OCI-LY7 (cell line): ENCODE measurements at regions not wholly inside any gene's neighbourhood (a gene's known extent, or its start where the extent isn't known, plus 50 kb on each side); places are given as distances from the start of the nearest gene placed in this dataset.

Experiments used
- BruUV-seq: library from RNA; stranded (reverse); fragments of 400-500 nt; replicated peaks from 2 replicates; lab custom pipeline; 2021; lab: Mats Ljungman, UMichigan
- CTCF ChIA-PET: fragments of 300-600 bp; sonication (Branson Sonifier 250); formaldehyde crosslinking; loops from one replicate; lab custom pipeline; 2022; ENCODE audit warnings: antibody characterized with exemption; ENCODE audit not compliant: unreplicated experiment; lab: Charles Lee
- POLR2A ChIA-PET: fragments of 300-600 bp; sonication (Branson Sonifier 250); formaldehyde crosslinking; loops from one replicate; lab custom pipeline; 2022; ENCODE audit warnings: antibody characterized with exemption; lab: Charles Lee
- DNase-seq: peaks from one replicate; pipeline ENCODE4 v3.0.0-alpha.2; 2015; ENCODE audit warnings: low spot score
- H2AFZ ChIP-seq: fragments of 200-600 bp; sonication (generic), shearing (Covaris generic); 2 replicates; pipeline ENCODE4 v1.6.1; 2014; ENCODE audit warnings: mild to moderate bottlenecking, antibody characterized with exemption, low read length, moderate library complexity
- H3K27ac ChIP-seq: fragments of 200-600 bp; sonication (generic); 2 replicates; pipeline ENCODE4 v1.5.1; 2014; ENCODE audit warnings: mixed run types, low read depth, mild to moderate bottlenecking, moderate library complexity, low read length, inconsistent platforms; ENCODE audit not compliant: poor library complexity, severe bottlenecking
- H3K36me3 ChIP-seq: fragments of 200-600 bp; sonication (generic); 2 replicates; pipeline ENCODE4 v1.6.1; 2014; ENCODE audit warnings: mild to moderate bottlenecking, antibody characterized with exemption, low read length, moderate library complexity, mixed read lengths; ENCODE audit not compliant: insufficient read depth
- H3K4me1 ChIP-seq: fragments of 200-600 bp; sonication (generic); 2 replicates; pipeline ENCODE4 v1.5.1; 2014; ENCODE audit warnings: mild to moderate bottlenecking, low read length; ENCODE audit not compliant: insufficient read depth, poor library complexity, severe bottlenecking
- H3K4me2 ChIP-seq: fragments of 200-600 bp; sonication (generic); 2 replicates; pipeline ENCODE4 v1.6.1; 2014; ENCODE audit warnings: mild to moderate bottlenecking, low read length
- H3K4me3 ChIP-seq: fragments of 200-600 bp; sonication (generic); 2 replicates; pipeline ENCODE4 v1.5.1; 2014; ENCODE audit warnings: mild to moderate bottlenecking, low read depth, low read length; ENCODE audit not compliant: poor library complexity, severe bottlenecking
- H3K79me2 ChIP-seq: fragments of 200-600 bp; sonication (generic); 2 replicates; pipeline ENCODE4 v1.6.1; 2016; ENCODE audit warnings: low read depth, mild to moderate bottlenecking, low read length, moderate library complexity, mixed read lengths; ENCODE audit not compliant: insufficient read depth
- H3K9me2 ChIP-seq: fragments of 200-600 bp; sonication (generic); 2 replicates; pipeline ENCODE4 v1.6.1; 2016; ENCODE audit warnings: mild to moderate bottlenecking, low read length, mixed read lengths; ENCODE audit not compliant: insufficient read depth
- H3K9me3 ChIP-seq: fragments of 200-600 bp; sonication (generic); 2 replicates; pipeline ENCODE4 v1.6.1; 2014; ENCODE audit warnings: mild to moderate bottlenecking, mixed run types, low read length, mixed read lengths
- H4K20me1 ChIP-seq: fragments of 200-600 bp; sonication (generic); 2 replicates; pipeline ENCODE4 v1.6.1; 2014; ENCODE audit warnings: mild to moderate bottlenecking, antibody characterized with exemption, low read length, moderate library complexity, mixed read lengths; ENCODE audit not compliant: insufficient read depth
- CTCF ChIP-seq: fragments of 200-600 bp; sonication (generic); conservative IDR thresholded peaks from 2 replicates; pipeline ENCODE4 v1.5.1; 2014; ENCODE audit warnings: mild to moderate bottlenecking, antibody characterized with exemption, low read length, moderate library complexity, mixed read lengths
- EZH2phosphoT487 ChIP-seq: fragments of 200-600 bp; sonication (generic); IDR thresholded peaks from 2 replicates; pipeline ENCODE4 v1.6.1; 2018; ENCODE audit warnings: low read depth, borderline replicate concordance, mild to moderate bottlenecking, mixed run types, antibody characterized with exemption, low read length, moderate library complexity, mixed read lengths
- intact Hi-C: fragments of 100-400 bp; cut with micrococcal nuclease; formaldehyde crosslinking; loops from one replicate; pipeline ENCODE4 v1.10.0; 2022; ENCODE audit not compliant: unreplicated experiment

DNA sequence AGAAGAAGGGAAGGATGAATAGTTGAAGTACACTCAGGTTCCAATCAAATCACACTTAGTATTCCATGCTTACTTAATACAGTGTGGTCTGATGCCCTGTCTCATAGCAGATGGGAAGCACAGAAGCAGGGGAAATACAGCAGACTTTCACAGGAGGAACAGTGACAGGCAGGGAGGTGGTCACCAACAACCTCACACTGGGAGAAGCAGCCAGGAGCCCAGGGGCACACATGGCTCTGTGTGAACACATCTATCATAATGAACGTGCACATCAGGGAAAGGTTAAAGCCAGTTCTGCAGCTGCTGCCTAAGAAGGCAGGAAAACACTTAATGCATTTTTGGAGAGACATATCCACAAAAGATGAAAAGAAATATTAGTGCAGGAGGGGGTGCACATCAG is 312.3 kb downstream of the MED10 start:
- no peak for DNase-seq
- Histone ChIP-seq H3K27ac (no peak overlapping the region), H3K36me3 (no peaks in the 10 kb centered on the region), H4K20me1 (no peaks in the 10 kb centered on the region), H3K4me3 (no peak overlapping the region), H3K79me2 (no peaks in the 10 kb centered on the region), H2AFZ (no peak overlapping the region), H3K4me2 (no peak overlapping the region), H3K4me1 (no peaks in the 10 kb centered on the region), H3K9me2 (no peaks in the 10 kb centered on the region), H3K9me3 (no peaks in the 10 kb centered on the region)
- ChIA-PET CTCF (no interaction called here), POLR2A (no interaction called here)
- TF ChIP-seq CTCF = no peak
- TF ChIP-seq EZH2phosphoT487 = no peak
- intact Hi-C loops = loop anchor here (2.0 kb wide), 1 partner anchor 47 kb away; no protein-coding TSS in a partner anchor
- BruUV-seq = no TSS peak

DNA sequence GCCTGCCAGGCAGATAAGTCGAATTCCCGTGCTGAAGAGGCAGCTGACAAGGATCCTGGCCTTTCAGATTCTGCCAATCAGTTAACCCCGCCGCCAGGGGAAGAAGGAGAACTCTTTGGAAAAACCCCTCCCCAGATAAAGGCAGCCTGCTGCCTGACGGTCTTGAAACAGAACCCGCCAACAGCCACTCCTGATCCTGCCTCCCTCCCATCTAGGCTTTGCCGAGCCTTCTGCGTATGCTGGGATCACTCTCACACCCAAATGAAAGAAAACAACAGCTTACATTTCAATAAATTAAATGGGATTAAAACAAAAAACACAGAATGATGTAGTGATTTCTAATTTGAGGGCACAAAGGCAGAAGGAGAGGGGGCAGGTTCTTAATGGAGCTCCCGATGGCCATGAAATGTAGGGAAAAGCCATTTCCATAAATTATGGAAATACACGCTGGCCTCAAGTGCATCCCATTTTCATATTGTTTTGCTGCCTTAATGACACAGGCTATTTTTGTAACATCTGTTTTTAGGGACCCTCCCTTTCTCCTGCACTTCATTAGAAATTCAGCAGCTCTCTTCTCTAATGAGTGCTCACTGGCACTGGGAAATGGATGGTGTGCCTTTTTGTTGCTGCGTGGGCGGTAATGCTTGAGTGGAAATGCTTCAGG is 319.1 kb downstream of the MED10 start:
- ChIA-PET CTCF (no interaction called here), POLR2A (no interaction called here)
- H3K9me2 ChIP-seq = no peaks in the 10 kb centered on the region
- BruUV-seq = no TSS peak
- no peaks in the 10 kb centered on the region for H4K20me1 ChIP-seq
- no peak overlapping the region for H3K4me2 ChIP-seq
- no peak overlapping the region for H3K4me3 ChIP-seq
- H3K9me3 ChIP-seq = no peaks in the 10 kb centered on the region
- H2AFZ ChIP-seq = no peak overlapping the region
- no peaks in the 10 kb centered on the region for H3K79me2 ChIP-seq
- H3K36me3 ChIP-seq = no peaks in the 10 kb centered on the region
- no peak for DNase-seq
- intact Hi-C loops = no loop called here
- H3K4me1 ChIP-seq = no peaks in the 10 kb centered on the region
- TF ChIP-seq EZH2phosphoT487 (no peak), CTCF (no peak)
- no peak overlapping the region for H3K27ac ChIP-seq

DNA sequence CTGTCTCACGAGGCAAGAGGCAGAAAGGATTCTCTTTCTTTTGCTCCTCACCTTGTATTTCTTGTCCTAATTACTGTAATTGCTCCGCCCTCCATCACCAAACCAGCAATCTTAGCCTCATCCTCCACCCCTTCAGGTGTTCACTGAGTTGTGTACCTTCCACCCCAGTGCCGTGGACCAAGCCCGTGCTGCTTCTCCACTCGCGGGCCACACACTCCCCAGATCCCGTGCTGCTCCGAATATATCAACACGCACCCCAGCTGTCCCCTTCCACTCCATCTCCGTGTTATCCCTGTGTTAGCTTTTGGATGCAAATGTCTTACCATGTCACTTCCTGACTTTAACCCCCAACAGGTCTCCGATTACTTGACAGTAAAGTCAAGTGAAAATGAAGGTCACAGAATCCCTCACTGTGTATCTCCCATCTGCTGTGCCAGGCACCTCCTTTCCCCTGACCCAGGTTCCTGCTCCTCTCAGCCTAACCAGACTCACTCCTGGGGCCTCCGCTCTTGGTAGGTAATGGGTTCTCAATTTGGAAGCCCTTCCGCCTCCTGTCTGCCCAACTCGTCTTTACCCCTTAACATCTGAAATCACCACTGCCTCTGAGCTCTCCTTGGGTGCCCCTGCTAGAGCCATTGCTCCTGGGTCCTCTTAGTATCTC is 320.2 kb downstream of the MED10 start:
- ChIA-PET POLR2A (interaction anchor here (0.5 kb wide), 1 partner anchor 70 kb away, joined by 3 read pairs; no protein-coding TSS in a partner anchor), CTCF (no interaction called here)
- DNase-seq = no peak
- no TSS peak for BruUV-seq
- Histone ChIP-seq H3K4me2 (no peak overlapping the region), H3K9me2 (no peaks in the 10 kb centered on the region), H3K4me1 (no peaks in the 10 kb centered on the region), H2AFZ (no peak overlapping the region), H4K20me1 (no peaks in the 10 kb centered on the region), H3K36me3 (no peaks in the 10 kb centered on the region), H3K9me3 (no peaks in the 10 kb centered on the region), H3K79me2 (no peaks in the 10 kb centered on the region), H3K27ac (no peak overlapping the region), H3K4me3 (no peak overlapping the region)
- intact Hi-C loops = no loop called here
- no peak for TF ChIP-seq CTCF
- TF ChIP-seq EZH2phosphoT487 = no peak
